ENCODE measurements at regions not wholly inside any gene's neighbourhood (a gene's known extent, or its start where the extent isn't known, plus 50 kb on each side); places are given as distances from the start of the nearest gene placed in this dataset.

DNA sequence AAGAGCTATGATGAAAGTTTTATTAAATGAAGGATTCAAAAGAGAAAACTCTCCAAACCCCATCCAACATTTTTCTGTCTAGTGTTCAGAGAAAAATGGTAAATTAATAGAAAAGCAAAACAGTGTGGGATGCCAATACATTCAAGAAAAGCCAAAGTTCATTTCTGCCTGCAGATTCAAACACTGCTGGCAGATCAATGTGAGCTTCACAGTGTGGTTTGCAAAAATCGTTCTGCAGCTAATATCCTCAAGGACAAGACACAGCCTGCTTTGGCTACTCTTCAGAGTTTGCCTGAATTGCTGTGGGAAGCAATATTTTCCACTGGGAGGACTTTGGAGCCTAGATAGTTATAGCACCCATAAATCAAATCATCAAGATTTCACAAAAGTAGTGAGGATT lies 619.9 kb upstream of the SUCLG2 start:
- TF ChIP-seq SIN3A (IDR thresholded peaks at IDR 0.05; ENCODE audit: borderline replicate concordance, insufficient read depth, low read length), result no peak
- no peak for TF ChIP-seq TAF1 (IDR thresholded peaks at IDR 0.05; ENCODE audit: borderline replicate concordance, insufficient read depth, low read length)
- TF ChIP-seq POLR2AphosphoS5 (IDR thresholded peaks at IDR 0.05; ENCODE audit: low read depth, low read length), result no peak
- TF ChIP-seq REST (IDR thresholded peaks at IDR 0.05; ENCODE audit: insufficient read depth in 1 of 2, low read depth in 2 of 2, low read length in 2 of 2), result no peak
- no peak for TF ChIP-seq FOXP2 (optimal IDR thresholded peaks at IDR 0.05; ENCODE audit: borderline replicate concordance, extremely low read depth, extremely low read length, insufficient read depth)

DNA sequence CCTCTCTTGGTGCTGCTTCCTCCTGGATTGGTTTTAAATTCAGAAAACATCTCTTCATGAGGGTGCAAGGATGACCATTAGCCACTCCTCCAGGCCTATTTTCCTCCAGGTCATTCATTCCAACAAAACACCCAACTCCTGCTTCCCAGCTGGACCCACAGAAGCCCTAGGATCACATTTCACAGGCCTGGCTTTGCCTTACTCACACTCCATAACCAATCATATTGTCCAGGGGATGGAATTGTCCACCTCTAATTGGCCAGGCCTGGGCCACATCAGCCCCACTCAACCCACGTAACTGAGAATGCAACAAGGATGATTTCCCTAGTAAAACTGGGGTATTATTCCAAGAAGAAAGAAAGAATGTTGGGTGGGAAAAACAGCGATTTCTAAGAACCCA lies 616.7 kb upstream of the SUCLG2 start:
- no peak for TF ChIP-seq POLR2AphosphoS5 (IDR thresholded peaks at IDR 0.05; ENCODE audit: low read depth, low read length)
- no peak for TF ChIP-seq TAF1 (IDR thresholded peaks at IDR 0.05; ENCODE audit: borderline replicate concordance, insufficient read depth, low read length)
- no peak for TF ChIP-seq REST (IDR thresholded peaks at IDR 0.05; ENCODE audit: insufficient read depth in 1 of 2, low read depth in 2 of 2, low read length in 2 of 2)
- no peak for TF ChIP-seq FOXP2 (optimal IDR thresholded peaks at IDR 0.05; ENCODE audit: borderline replicate concordance, extremely low read depth, extremely low read length, insufficient read depth)
- TF ChIP-seq SIN3A (IDR thresholded peaks at IDR 0.05; ENCODE audit: borderline replicate concordance, insufficient read depth, low read length), result no peak

- TF ChIP-seq TAF1 (IDR thresholded peaks at IDR 0.05; ENCODE audit: borderline replicate concordance, insufficient read depth, low read length) (no peak), REST (IDR thresholded peaks at IDR 0.05; ENCODE audit: insufficient read depth in 1 of 2, low read depth in 2 of 2, low read length in 2 of 2) (no peak), POLR2AphosphoS5 (IDR thresholded peaks at IDR 0.05; ENCODE audit: low read depth, low read length) (no peak), SIN3A (IDR thresholded peaks at IDR 0.05; ENCODE audit: borderline replicate concordance, insufficient read depth, low read length) (no peak), FOXP2 (optimal IDR thresholded peaks at IDR 0.05; ENCODE audit: borderline replicate concordance, extremely low read depth, extremely low read length, insufficient read depth) (no peak)
These were observed 602.3 kb upstream of the SUCLG2 start for GRCh38 chr3:68256635-68257223.

DNA sequence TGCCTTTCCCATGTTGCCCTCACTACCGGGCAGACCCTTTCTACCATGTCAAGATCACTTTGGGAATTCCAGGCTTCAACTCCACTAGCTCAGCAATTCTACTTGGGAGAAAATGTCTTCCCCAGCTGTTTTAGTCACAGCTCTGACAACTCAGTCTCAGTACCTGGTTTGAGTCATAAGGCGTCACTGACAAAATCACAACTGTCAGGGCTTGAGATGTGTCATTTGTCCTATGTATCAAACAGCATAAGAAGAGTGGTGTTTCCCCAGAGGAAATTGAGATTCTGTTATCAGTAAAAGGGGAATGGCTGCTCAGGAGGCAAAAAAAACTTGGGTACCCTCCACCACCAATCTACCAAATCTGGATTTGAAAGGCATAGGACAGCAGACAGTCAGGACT lies 594.9 kb upstream of the SUCLG2 start:
- no peak for TF ChIP-seq TAF1 (IDR thresholded peaks at IDR 0.05; ENCODE audit: borderline replicate concordance, insufficient read depth, low read length)
- TF ChIP-seq FOXP2 (optimal IDR thresholded peaks at IDR 0.05; ENCODE audit: borderline replicate concordance, extremely low read depth, extremely low read length, insufficient read depth), result no peak
- TF ChIP-seq SIN3A (IDR thresholded peaks at IDR 0.05; ENCODE audit: borderline replicate concordance, insufficient read depth, low read length), result no peak
- TF ChIP-seq REST (IDR thresholded peaks at IDR 0.05; ENCODE audit: insufficient read depth in 1 of 2, low read depth in 2 of 2, low read length in 2 of 2), result no peak
- no peak for TF ChIP-seq POLR2AphosphoS5 (IDR thresholded peaks at IDR 0.05; ENCODE audit: low read depth, low read length)
